GM12878 (cell line): ENCODE measurements at regions not wholly inside any gene's neighbourhood (a gene's known extent, or its start where the extent isn't known, plus 50 kb on each side); places are given as distances from the start of the nearest gene placed in this dataset.

ENCODE experiments used
- ATAC-seq: fragments of 200-7000 bp; cut with Tn5 transposase; 3 replicates; pipeline ENCODE4 v1.9.1; 2020; ENCODE audit warnings: mild to moderate bottlenecking, moderate library complexity
- BruUV-seq: library from RNA; stranded (reverse); fragments of 400-500 nt; replicated peaks from 2 replicates; lab custom pipeline; 2021; lab: Mats Ljungman, UMichigan
- CTCF ChIA-PET: fragments of 300-600 bp; sonication (Branson Sonifier 250); formaldehyde crosslinking; extraction: SDS; loops from one replicate; lab custom pipeline; 2021; ENCODE audit warnings: inconsistent platforms; lab: Yijun Ruan, JAX
- POLR2A ChIA-PET: fragments of 350-600 bp; formaldehyde crosslinking; extraction: SDS; loops from one replicate; lab custom pipeline; 2021; ENCODE audit warnings: inconsistent platforms; lab: Charles Lee
- RAD21 ChIA-PET: fragments of 300-600 bp; sonication (Branson Sonifier 250); formaldehyde crosslinking; loops from one replicate; lab custom pipeline; 2023; ENCODE audit warnings: antibody characterized with exemption; ENCODE audit not compliant: unreplicated experiment; lab: Charles Lee
- SMC1A ChIA-PET: fragments of 300-600 bp; sonication (Branson Sonifier 250); formaldehyde crosslinking; loops from one replicate; lab custom pipeline; 2023; ENCODE audit not compliant: unreplicated experiment, uncharacterized antibody; lab: Charles Lee
- DNase-seq: peaks from one replicate; pipeline ENCODE4 v3.0.0-alpha.2; 2011; ENCODE audit warnings: low read depth, low spot score
- FAIRE-seq: peaks from 3 replicates; lab custom pipeline; 2011; peaks lifted over from hg19 to GRCh38; lab: Jason Lieb, UNC
- H2AFZ ChIP-seq: 2 replicates; pipeline ENCODE4 v1.6.0; 2011; ENCODE audit warnings: low read depth, low read length, control low read depth; ENCODE audit not compliant: control insufficient read depth
- H3K27ac ChIP-seq: 2 replicates; pipeline ENCODE4 v1.5.1; 2011; ENCODE audit warnings: control low read depth; ENCODE audit not compliant: control insufficient read depth, insufficient read depth
- H3K27me3 ChIP-seq, 2 experiments: replicated peaks in 1 of 2; 2 replicates each; pipeline versions ENCODE4 v1.6.0 to v1.6.1; 2011; ENCODE audit warnings: low read length in 1 of 2; ENCODE audit not compliant: control insufficient read depth in 2 of 2, insufficient read depth in 2 of 2
- H3K36me3 ChIP-seq, 2 experiments: 2 replicates each; pipeline ENCODE4 v1.5.1; 2011; ENCODE audit warnings: low read length in 1 of 2; ENCODE audit not compliant: control insufficient read depth in 2 of 2, insufficient read depth in 2 of 2
- H3K4me1 ChIP-seq: 2 replicates; pipeline ENCODE4 v1.6.1; 2011; ENCODE audit warnings: mild to moderate bottlenecking, low read length, moderate library complexity, mixed read lengths; ENCODE audit not compliant: control insufficient read depth, insufficient read depth
- H3K4me2 ChIP-seq: 2 replicates; pipeline ENCODE4 v1.6.0; 2011; ENCODE audit warnings: control low read depth; ENCODE audit not compliant: control insufficient read depth, insufficient read depth
- H3K4me3 ChIP-seq: fragments of 200-600 bp; sonication (generic); 2 replicates; pipeline ENCODE4 v1.5.1; 2016
- H3K79me2 ChIP-seq: 2 replicates; pipeline ENCODE4 v1.6.0; 2011; ENCODE audit warnings: low read length; ENCODE audit not compliant: control insufficient read depth, insufficient read depth
- H3K9ac ChIP-seq: 2 replicates; pipeline ENCODE4 v1.8.0; 2011; ENCODE audit warnings: low read length, control low read depth, mixed read lengths; ENCODE audit not compliant: control insufficient read depth, insufficient read depth
- H3K9me3 ChIP-seq: replicated peaks from 3 replicates; pipeline ENCODE4 v1.5.1; 2011; ENCODE audit warnings: mild to moderate bottlenecking, low read length; ENCODE audit not compliant: control insufficient read depth, insufficient read depth
- H4K20me1 ChIP-seq: 2 replicates; pipeline ENCODE4 v1.6.0; 2011; ENCODE audit not compliant: control insufficient read depth, insufficient read depth
- HDAC6 ChIP-seq: fragments of 200-600 bp; sonication (generic); IDR thresholded peaks from one replicate; pipeline ENCODE4 v1.8.0; 2017; ENCODE audit warnings: antibody characterized with exemption; ENCODE audit not compliant: unreplicated experiment
- SMC3 ChIP-seq: IDR thresholded peaks from 2 replicates; pipeline ENCODE4 v1.6.1; 2011; ENCODE audit warnings: low read length, improper control_type of control experiment, borderline replicate concordance
- SREBF1 ChIP-seq: IDR thresholded peaks from 2 replicates; pipeline ENCODE4 v1.6.1; 2012; ENCODE audit warnings: mild to moderate bottlenecking, low read length
- TBL1XR1 ChIP-seq: IDR thresholded peaks from 2 replicates; pipeline ENCODE4 v1.6.1; 2012; ENCODE audit warnings: low read depth, low read length, improper control_type of control experiment
- WRNIP1 ChIP-seq: IDR thresholded peaks from 2 replicates; pipeline ENCODE4 v1.6.1; 2011; ENCODE audit warnings: low read depth, low read length, improper control_type of control experiment, borderline replicate concordance
- in situ Hi-C: fragments of 300-500 bp; cut with MboI; formaldehyde crosslinking; loops from 9 replicates; pipeline ENCODE4 v1.14.3; 2018; ENCODE audit warnings: mixed read lengths
- intact Hi-C: fragments of 100-400 bp; cut with micrococcal nuclease; formaldehyde crosslinking; loops from one replicate; pipeline ENCODE4 v1.14.2; 2022; ENCODE audit not compliant: unreplicated experiment
- TF ChIP-seq, protein P1 (sequence below): fragments of 450-650 bp; formaldehyde crosslinking; IDR thresholded peaks from 2 replicates; pipeline ENCODE4 v1.4.0; 2020; ENCODE audit warnings: mild to moderate bottlenecking, moderate library complexity
- TF ChIP-seq, protein P2 (sequence below): fragments of 450-650 bp; formaldehyde crosslinking; IDR thresholded peaks from 2 replicates; pipeline ENCODE4 v1.5.0; 2022; ENCODE audit warnings: mild to moderate bottlenecking, missing genetic modification characterization

GRCh38 chr9:73838871-73839270 is 658.3 kb upstream of the RORB start:
- Histone ChIP-seq H3K4me2 (no peak overlapping the region), H3K27ac (no peak overlapping the region), H4K20me1 (no peaks in the 10 kb centered on the region), H3K79me2 (no peaks in the 10 kb centered on the region), H3K4me1 (no peaks in the 10 kb centered on the region), H3K27me3 (no peaks in the 10 kb centered on the region), H3K9me3 (no peaks in the 10 kb centered on the region), H3K9ac (no peak overlapping the region), H3K4me3 (no peak overlapping the region), H2AFZ (no peak overlapping the region), H3K36me3 (no peaks in the 10 kb centered on the region)
- ChIA-PET POLR2A (no interaction called here), SMC1A (no interaction called here), RAD21 (no interaction called here), CTCF (no interaction called here)
- no peak for TF ChIP-seq TBL1XR1
- TF ChIP-seq, protein P1, sequence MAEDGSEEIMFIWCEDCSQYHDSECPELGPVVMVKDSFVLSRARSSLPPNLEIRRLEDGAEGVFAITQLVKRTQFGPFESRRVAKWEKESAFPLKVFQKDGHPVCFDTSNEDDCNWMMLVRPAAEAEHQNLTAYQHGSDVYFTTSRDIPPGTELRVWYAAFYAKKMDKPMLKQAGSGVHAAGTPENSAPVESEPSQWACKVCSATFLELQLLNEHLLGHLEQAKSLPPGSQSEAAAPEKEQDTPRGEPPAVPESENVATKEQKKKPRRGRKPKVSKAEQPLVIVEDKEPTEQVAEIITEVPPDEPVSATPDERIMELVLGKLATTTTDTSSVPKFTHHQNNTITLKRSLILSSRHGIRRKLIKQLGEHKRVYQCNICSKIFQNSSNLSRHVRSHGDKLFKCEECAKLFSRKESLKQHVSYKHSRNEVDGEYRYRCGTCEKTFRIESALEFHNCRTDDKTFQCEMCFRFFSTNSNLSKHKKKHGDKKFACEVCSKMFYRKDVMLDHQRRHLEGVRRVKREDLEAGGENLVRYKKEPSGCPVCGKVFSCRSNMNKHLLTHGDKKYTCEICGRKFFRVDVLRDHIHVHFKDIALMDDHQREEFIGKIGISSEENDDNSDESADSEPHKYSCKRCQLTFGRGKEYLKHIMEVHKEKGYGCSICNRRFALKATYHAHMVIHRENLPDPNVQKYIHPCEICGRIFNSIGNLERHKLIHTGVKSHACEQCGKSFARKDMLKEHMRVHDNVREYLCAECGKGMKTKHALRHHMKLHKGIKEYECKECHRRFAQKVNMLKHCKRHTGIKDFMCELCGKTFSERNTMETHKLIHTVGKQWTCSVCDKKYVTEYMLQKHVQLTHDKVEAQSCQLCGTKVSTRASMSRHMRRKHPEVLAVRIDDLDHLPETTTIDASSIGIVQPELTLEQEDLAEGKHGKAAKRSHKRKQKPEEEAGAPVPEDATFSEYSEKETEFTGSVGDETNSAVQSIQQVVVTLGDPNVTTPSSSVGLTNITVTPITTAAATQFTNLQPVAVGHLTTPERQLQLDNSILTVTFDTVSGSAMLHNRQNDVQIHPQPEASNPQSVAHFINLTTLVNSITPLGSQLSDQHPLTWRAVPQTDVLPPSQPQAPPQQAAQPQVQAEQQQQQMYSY (CRISPR knock-in tag), result no peak
- TF ChIP-seq WRNIP1, result no peak
- TF ChIP-seq HDAC6, result no peak
- TF ChIP-seq SREBF1, result no peak
- TF ChIP-seq, protein P2, sequence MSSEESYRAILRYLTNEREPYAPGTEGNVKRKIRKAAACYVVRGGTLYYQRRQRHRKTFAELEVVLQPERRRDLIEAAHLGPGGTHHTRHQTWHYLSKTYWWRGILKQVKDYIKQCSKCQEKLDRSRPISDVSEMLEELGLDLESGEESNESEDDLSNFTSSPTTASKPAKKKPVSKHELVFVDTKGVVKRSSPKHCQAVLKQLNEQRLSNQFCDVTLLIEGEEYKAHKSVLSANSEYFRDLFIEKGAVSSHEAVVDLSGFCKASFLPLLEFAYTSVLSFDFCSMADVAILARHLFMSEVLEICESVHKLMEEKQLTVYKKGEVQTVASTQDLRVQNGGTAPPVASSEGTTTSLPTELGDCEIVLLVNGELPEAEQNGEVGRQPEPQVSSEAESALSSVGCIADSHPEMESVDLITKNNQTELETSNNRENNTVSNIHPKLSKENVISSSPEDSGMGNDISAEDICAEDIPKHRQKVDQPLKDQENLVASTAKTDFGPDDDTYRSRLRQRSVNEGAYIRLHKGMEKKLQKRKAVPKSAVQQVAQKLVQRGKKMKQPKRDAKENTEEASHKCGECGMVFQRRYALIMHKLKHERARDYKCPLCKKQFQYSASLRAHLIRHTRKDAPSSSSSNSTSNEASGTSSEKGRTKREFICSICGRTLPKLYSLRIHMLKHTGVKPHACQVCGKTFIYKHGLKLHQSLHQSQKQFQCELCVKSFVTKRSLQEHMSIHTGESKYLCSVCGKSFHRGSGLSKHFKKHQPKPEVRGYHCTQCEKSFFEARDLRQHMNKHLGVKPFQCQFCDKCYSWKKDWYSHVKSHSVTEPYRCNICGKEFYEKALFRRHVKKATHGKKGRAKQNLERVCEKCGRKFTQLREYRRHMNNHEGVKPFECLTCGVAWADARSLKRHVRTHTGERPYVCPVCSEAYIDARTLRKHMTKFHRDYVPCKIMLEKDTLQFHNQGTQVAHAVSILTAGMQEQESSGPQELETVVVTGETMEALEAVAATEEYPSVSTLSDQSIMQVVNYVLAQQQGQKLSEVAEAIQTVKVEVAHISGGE (CRISPR knock-in tag), result no peak
- TF ChIP-seq SMC3, result no peak
- in situ Hi-C loops, result no loop called here
- DNase-seq (no peak), FAIRE-seq (no peak), ATAC-seq (no peak)
- BruUV-seq, result no TSS peak
- intact Hi-C loops, result no loop called here
